Astrocyte (in vitro differentiated cells and primary cell): ENCODE measurements at regions not wholly inside any gene's neighbourhood (a gene's known extent, or its start where the extent isn't known, plus 50 kb on each side); places are given as distances from the start of the nearest gene placed in this dataset.

Experiments
- EZH2 ChIP-seq: IDR thresholded peaks from 2 replicates; pipeline ENCODE4 v1.6.1; 2012; ENCODE audit warnings: mild to moderate bottlenecking, low read length, inconsistent platforms; ENCODE audit not compliant: insufficient read depth
- TF ChIP-seq, protein P1 (sequence below): IDR thresholded peaks from 2 replicates; pipeline ENCODE4 v1.5.1; 2011; ENCODE audit warnings: low read depth, mild to moderate bottlenecking, inconsistent platforms, low read length, moderate library complexity; ENCODE audit not compliant: insufficient read depth

DNA sequence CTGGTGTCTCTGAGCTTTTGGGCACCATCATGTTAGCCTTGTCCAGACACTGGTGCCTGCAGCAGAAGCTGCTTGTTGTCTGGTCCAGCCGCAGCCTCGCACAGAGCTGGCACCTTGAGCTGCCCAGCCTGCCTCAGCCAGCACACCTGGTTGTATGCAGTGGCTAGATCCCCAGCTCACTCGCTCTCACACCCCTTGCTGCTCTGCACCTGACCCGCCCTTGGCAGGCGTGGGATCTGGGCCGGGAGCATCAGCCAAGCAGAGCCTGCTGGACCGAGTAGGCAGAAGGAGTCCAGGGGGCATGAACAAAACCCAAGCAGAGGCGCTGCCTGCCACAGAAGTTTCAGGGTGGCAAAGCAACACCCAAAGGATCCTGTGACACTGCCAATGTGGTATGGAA lies 79.7 kb upstream of the ITGB1 start:
- TF ChIP-seq, protein P1, sequence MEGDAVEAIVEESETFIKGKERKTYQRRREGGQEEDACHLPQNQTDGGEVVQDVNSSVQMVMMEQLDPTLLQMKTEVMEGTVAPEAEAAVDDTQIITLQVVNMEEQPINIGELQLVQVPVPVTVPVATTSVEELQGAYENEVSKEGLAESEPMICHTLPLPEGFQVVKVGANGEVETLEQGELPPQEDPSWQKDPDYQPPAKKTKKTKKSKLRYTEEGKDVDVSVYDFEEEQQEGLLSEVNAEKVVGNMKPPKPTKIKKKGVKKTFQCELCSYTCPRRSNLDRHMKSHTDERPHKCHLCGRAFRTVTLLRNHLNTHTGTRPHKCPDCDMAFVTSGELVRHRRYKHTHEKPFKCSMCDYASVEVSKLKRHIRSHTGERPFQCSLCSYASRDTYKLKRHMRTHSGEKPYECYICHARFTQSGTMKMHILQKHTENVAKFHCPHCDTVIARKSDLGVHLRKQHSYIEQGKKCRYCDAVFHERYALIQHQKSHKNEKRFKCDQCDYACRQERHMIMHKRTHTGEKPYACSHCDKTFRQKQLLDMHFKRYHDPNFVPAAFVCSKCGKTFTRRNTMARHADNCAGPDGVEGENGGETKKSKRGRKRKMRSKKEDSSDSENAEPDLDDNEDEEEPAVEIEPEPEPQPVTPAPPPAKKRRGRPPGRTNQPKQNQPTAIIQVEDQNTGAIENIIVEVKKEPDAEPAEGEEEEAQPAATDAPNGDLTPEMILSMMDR: no peak
- no peak for TF ChIP-seq EZH2
